ENCODE measurements at regions not wholly inside any gene's neighbourhood (a gene's known extent, or its start where the extent isn't known, plus 50 kb on each side); places are given as distances from the start of the nearest gene placed in this dataset. TPM values are rescaled to one million over a fixed set of nuclear protein-coding genes. Genes with fewer than 3 reads are reported as not detected.

- DNase-seq (ENCODE audit: extremely low spot score in 2 of 2) = no peak
- no peaks in the 10 kb centered on the region for H3K27me3 ChIP-seq
- H3K36me3 ChIP-seq = no peaks in the 10 kb centered on the region
- H3K4me1 ChIP-seq = no peaks in the 10 kb centered on the region
- no peak for TF ChIP-seq CTCF (IDR thresholded peaks at IDR 0.05)
- no peak for TF ChIP-seq POLR2A (IDR thresholded peaks at IDR 0.05)
- no peak for TF ChIP-seq POLR2AphosphoS5 (IDR thresholded peaks at IDR 0.05; ENCODE audit: insufficient read depth in 1 of 2, low read depth in 1 of 2)
- H3K9me3 ChIP-seq = peaks cover 1% of the 10 kb centered on the region
- no peak overlapping the region for H3K4me3 ChIP-seq
- H3K27ac ChIP-seq = no peak overlapping the region
- intact Hi-C loops (cut with DNase I) = loop anchor here (5.0 kb wide), 1 partner anchor 374 kb away; no protein-coding TSS in a partner anchor
Observed at GRCh38 chr5:174790906-174791305, 66.5 kb downstream of the MSX2 start.

- Histone ChIP-seq H3K4me3 (no peak overlapping the region), H3K36me3 (no peaks in the 10 kb centered on the region), H3K4me1 (no peaks in the 10 kb centered on the region), H3K9me3 (peaks cover 5% of the 10 kb centered on the region), H3K27me3 (no peaks in the 10 kb centered on the region), H3K27ac (no peak overlapping the region)
- intact Hi-C loops (cut with DNase I) = no loop called here
- TF ChIP-seq CTCF (IDR thresholded peaks at IDR 0.05) (no peak), POLR2A (IDR thresholded peaks at IDR 0.05) (no peak), POLR2AphosphoS5 (IDR thresholded peaks at IDR 0.05; ENCODE audit: insufficient read depth in 1 of 2, low read depth in 1 of 2) (no peak)
- no peak for DNase-seq (ENCODE audit: extremely low spot score in 2 of 2)
Observed at GRCh38 chr5:174789596-174789995, 65.2 kb downstream of the MSX2 start.

- no peak overlapping the region for H3K27ac ChIP-seq
- TF ChIP-seq CTCF (IDR thresholded peaks at IDR 0.05) = no peak
- no peak for TF ChIP-seq POLR2A (IDR thresholded peaks at IDR 0.05)
- no peaks in the 10 kb centered on the region for H3K27me3 ChIP-seq
- no peaks in the 10 kb centered on the region for H3K4me1 ChIP-seq
- peaks cover 5% of the 10 kb centered on the region for H3K9me3 ChIP-seq
- no peak overlapping the region for H3K4me3 ChIP-seq
- intact Hi-C loops (cut with DNase I) = no loop called here
- no peak for DNase-seq (ENCODE audit: extremely low spot score in 2 of 2)
- H3K36me3 ChIP-seq = no peaks in the 10 kb centered on the region
Observed at GRCh38 chr5:174785120-174785680, 60.8 kb downstream of the MSX2 start.

Small RNA genes lying in the stretch of these regions (small RNA-seq; reads per million reads assigned to genes)
- gene AC008413.1 = not detected
